ENCODE measurements at regions not wholly inside any gene's neighbourhood (a gene's known extent, or its start where the extent isn't known, plus 50 kb on each side); places are given as distances from the start of the nearest gene placed in this dataset.

DNA sequence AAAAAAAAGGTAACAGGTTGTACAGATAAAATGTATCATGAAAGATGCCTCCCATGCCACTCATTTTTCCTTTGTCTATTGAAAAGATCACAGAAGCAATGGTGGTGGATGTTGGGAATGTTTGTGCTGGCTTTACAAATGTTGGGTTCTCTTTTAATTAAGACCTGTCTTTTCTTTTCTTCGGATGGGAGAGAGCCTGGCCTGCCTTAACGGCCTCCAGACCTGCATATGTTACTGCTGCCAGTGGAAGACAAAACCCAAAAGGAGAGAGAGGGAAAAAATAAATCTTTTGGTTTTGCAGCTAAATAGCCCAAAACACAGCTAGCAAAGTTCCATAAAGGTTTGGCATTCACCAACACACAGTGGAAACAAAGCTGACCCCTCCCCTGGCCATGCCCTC lies 50.5 kb upstream of the FZD7 start:
- intact Hi-C loops (cut with DNase I), result no loop called here
- Histone ChIP-seq H3K9me3 (no peaks in the 10 kb centered on the region), H3K27me3 (no peaks in the 10 kb centered on the region), H3K4me1 (no peaks in the 10 kb centered on the region), H3K9ac (ENCODE audit: low read depth in 2 of 2, low read length in 2 of 2) (no peak overlapping the region), H3K4me3 (no peak overlapping the region), H3K36me3 (no peaks in the 10 kb centered on the region), H3K27ac (no peak overlapping the region)
- TF ChIP-seq, protein P1, sequence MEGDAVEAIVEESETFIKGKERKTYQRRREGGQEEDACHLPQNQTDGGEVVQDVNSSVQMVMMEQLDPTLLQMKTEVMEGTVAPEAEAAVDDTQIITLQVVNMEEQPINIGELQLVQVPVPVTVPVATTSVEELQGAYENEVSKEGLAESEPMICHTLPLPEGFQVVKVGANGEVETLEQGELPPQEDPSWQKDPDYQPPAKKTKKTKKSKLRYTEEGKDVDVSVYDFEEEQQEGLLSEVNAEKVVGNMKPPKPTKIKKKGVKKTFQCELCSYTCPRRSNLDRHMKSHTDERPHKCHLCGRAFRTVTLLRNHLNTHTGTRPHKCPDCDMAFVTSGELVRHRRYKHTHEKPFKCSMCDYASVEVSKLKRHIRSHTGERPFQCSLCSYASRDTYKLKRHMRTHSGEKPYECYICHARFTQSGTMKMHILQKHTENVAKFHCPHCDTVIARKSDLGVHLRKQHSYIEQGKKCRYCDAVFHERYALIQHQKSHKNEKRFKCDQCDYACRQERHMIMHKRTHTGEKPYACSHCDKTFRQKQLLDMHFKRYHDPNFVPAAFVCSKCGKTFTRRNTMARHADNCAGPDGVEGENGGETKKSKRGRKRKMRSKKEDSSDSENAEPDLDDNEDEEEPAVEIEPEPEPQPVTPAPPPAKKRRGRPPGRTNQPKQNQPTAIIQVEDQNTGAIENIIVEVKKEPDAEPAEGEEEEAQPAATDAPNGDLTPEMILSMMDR (IDR thresholded peaks at IDR 0.05), result no peak
- no peak for DNase-seq

DNA sequence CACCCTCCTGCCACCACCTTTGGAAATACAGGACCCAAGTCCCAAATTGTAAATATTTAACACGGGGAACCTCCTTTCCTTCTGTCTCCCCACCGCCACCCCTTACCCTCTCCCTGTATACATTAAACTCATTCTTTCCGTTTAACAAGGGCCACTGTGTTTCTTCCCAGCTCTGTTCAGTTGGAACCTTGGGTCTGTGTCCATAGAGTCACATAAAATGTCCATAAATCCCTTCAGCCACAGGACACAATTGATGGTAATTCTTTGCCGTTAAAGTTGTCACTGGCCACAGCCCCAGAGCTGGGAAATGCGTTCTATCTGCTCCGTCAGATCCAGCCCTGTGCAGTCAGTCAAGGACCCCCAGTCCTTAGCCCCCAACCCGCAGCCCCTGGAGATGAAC lies 49.9 kb upstream of the FZD7 start:
- TF ChIP-seq, protein P1 (IDR thresholded peaks at IDR 0.05), result no peak
- Histone ChIP-seq H3K9me3 (no peaks in the 10 kb centered on the region), H3K4me3 (no peak overlapping the region), H3K9ac (ENCODE audit: low read depth in 2 of 2, low read length in 2 of 2) (no peak overlapping the region), H3K27ac (no peak overlapping the region), H3K4me1 (no peaks in the 10 kb centered on the region), H3K27me3 (no peaks in the 10 kb centered on the region), H3K36me3 (no peaks in the 10 kb centered on the region)
- DNase-seq, result no peak
- intact Hi-C loops (cut with DNase I), result no loop called here
